ENCODE measurements at regions not wholly inside any gene's neighbourhood (a gene's known extent, or its start where the extent isn't known, plus 50 kb on each side); places are given as distances from the start of the nearest gene placed in this dataset.

DNA sequence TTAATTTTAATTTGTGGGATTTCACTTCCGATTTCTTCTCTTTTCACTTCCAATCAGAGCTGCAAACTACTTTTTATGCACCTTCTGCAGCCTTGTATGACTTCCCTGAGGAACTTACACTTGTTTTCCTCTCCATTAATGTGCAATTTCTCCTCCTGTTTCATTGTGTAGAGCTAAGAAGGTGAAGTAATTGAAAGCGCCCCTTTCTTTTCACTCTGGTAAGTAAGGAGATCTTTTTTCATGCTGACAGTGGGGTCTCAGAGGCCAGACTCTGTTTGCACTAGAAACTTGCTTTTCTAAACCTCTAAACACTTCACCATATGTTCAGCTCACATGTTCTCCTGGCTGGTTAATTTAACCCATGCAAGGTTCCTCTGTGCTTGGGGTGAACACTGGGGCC lies 117.0 kb downstream of the FANCF start:
- no peaks in the 10 kb centered on the region for H3K9me3 ChIP-seq (replicated peaks; ENCODE audit: control insufficient read depth, insufficient read depth, low read length)
- no peak overlapping the region for H2AFZ ChIP-seq (ENCODE audit: control insufficient read depth, low read depth, low read length)
- FAIRE-seq (no peak), DNase-seq (ENCODE audit: low read depth, low spot score) (no peak), ATAC-seq (no peak)
- no peaks in the 10 kb centered on the region for H3K27me3 ChIP-seq (replicated peaks in 1 of 2; ENCODE audit: control insufficient read depth in 2 of 2, insufficient read depth in 2 of 2, low read length in 1 of 2)
- in situ Hi-C loops (cut with MboI) (no loop called here), intact Hi-C loops (cut with micrococcal nuclease; ENCODE audit: unreplicated experiment) (no loop called here)
- CTCF ChIA-PET: interaction anchor here (1.7 kb wide), 1 partner anchor 18 kb away, joined by 5 read pairs; no protein-coding TSS in a partner anchor
- no peaks in the 10 kb centered on the region for H3K36me3 ChIP-seq (ENCODE audit: control insufficient read depth in 2 of 2, insufficient read depth in 2 of 2, low read length in 1 of 2)
- RAD21 ChIA-PET (ENCODE audit: unreplicated experiment): no interaction called here
- no TSS peak for BruUV-seq (replicated peaks)
- H4K20me1 ChIP-seq (ENCODE audit: control insufficient read depth, insufficient read depth): no peaks in the 10 kb centered on the region
- SMC1A ChIA-PET (ENCODE audit: uncharacterized antibody, unreplicated experiment): no interaction called here
- WGBS (ENCODE audit: insufficient coverage, insufficient replicate concordance, low lambda C conversion rate, missing lambda C conversion rate): 38% methylated on average over 2 of the region's 2 CpGs
- no peak overlapping the region for H3K4me2 ChIP-seq (ENCODE audit: control insufficient read depth, insufficient read depth)
- H3K79me2 ChIP-seq (ENCODE audit: control insufficient read depth, insufficient read depth, low read length): no peaks in the 10 kb centered on the region
- H3K9ac ChIP-seq (ENCODE audit: control insufficient read depth, insufficient read depth, low read length): no peak overlapping the region
- H3K4me1 ChIP-seq (ENCODE audit: control insufficient read depth, insufficient read depth, low read length): no peaks in the 10 kb centered on the region
- TF ChIP-seq RELA (IDR thresholded peaks at IDR 0.05; ENCODE audit: borderline replicate concordance, partially characterized antibody) (no peak), E2F8 (IDR thresholded peaks at IDR 0.05; ENCODE audit: low read depth, partially characterized antibody) (no peak), ASH2L (IDR thresholded peaks at IDR 0.05; ENCODE audit: borderline replicate concordance, low read depth) (no peak), IRF5 (IDR thresholded peaks at IDR 0.05; ENCODE audit: borderline replicate concordance) (no peak), BACH1 (IDR thresholded peaks at IDR 0.05; ENCODE audit: borderline replicate concordance) (no peak), SUZ12 (IDR thresholded peaks at IDR 0.05; ENCODE audit: unreplicated experiment) (no peak), IKZF2 (IDR thresholded peaks at IDR 0.05) (no peak), POU2F2 (IDR thresholded peaks at IDR 0.05; ENCODE audit: borderline replicate concordance, low read depth, low read length) (no peak)
- TF ChIP-seq, protein P1, sequence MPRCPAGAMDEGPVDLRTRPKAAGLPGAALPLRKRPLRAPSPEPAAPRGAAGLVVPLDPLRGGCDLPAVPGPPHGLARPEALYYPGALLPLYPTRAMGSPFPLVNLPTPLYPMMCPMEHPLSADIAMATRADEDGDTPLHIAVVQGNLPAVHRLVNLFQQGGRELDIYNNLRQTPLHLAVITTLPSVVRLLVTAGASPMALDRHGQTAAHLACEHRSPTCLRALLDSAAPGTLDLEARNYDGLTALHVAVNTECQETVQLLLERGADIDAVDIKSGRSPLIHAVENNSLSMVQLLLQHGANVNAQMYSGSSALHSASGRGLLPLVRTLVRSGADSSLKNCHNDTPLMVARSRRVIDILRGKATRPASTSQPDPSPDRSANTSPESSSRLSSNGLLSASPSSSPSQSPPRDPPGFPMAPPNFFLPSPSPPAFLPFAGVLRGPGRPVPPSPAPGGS (IDR thresholded peaks at IDR 0.05; ENCODE audit: borderline replicate concordance, insufficient read depth, low read depth, low read length, poor library complexity, severe bottlenecking): no peak
- no peak overlapping the region for H3K27ac ChIP-seq (ENCODE audit: control insufficient read depth, insufficient read depth)
- no peak overlapping the region for H3K4me3 ChIP-seq
- POLR2A ChIA-PET: no interaction called here
